ENCODE measurements at regions not wholly inside any gene's neighbourhood (a gene's known extent, or its start where the extent isn't known, plus 50 kb on each side); places are given as distances from the start of the nearest gene placed in this dataset.

GRCh38 chrX:107384397-107385105, 64.9 kb upstream of the FRMPD3 start:
- Histone ChIP-seq H4K20me1 (ENCODE audit: insufficient read depth, low read length) (no peaks in the 10 kb centered on the region), H3K9me3 (ENCODE audit: low read length) (no peaks in the 10 kb centered on the region), H3K4me2 (ENCODE audit: low read depth, low read length) (no peak overlapping the region), H3K9ac (ENCODE audit: insufficient read depth, low read depth, low read length) (no peak overlapping the region), H3K36me3 (replicated peaks in 1 of 2; ENCODE audit: control insufficient read depth in 1 of 2, insufficient read depth in 2 of 2, low read length in 2 of 2) (no peaks in the 10 kb centered on the region), H3K4me1 (ENCODE audit: insufficient read depth, low read length) (no peaks in the 10 kb centered on the region), H3K79me2 (ENCODE audit: insufficient read depth, low read length) (no peaks in the 10 kb centered on the region), H3K27me3 (ENCODE audit: control insufficient read depth in 1 of 2, insufficient read depth in 2 of 2, low read length in 2 of 2) (no peaks in the 10 kb centered on the region; a peak in 1 of 5 replicates), H3K27ac (ENCODE audit: extremely low read length, insufficient read depth, low read length) (no peak overlapping the region), H2AFZ (ENCODE audit: low read length) (no peak overlapping the region), H3K4me3 (replicated peaks in 1 of 3; ENCODE audit: insufficient read depth in 1 of 3, low read depth in 2 of 3, low read length in 3 of 3) (no peak overlapping the region)
- WGBS (ENCODE audit: low lambda C conversion rate), result 24% methylated on average over 8 of the region's 8 CpGs
- intact Hi-C loops (cut with micrococcal nuclease; ENCODE audit: unreplicated experiment), result no loop called here
- ATAC-seq, result no peak
- no peak for TF ChIP-seq TBX3 (IDR thresholded peaks at IDR 0.05; ENCODE audit: borderline replicate concordance)
- no peak for TF ChIP-seq NFKB2 (CRISPR knock-in tag; IDR thresholded peaks at IDR 0.05; ENCODE audit: borderline replicate concordance)
- no peak for TF ChIP-seq ZNF17 (CRISPR knock-in tag; IDR thresholded peaks at IDR 0.05)
- no peak for TF ChIP-seq ZBTB26 (CRISPR knock-in tag; IDR thresholded peaks at IDR 0.05; ENCODE audit: borderline replicate concordance)
- TF ChIP-seq MXD3 (CRISPR knock-in tag; IDR thresholded peaks at IDR 0.05), result no peak
- TF ChIP-seq GABPB1 (CRISPR knock-in tag; IDR thresholded peaks at IDR 0.05), result no peak
- TF ChIP-seq ZNF841 (CRISPR knock-in tag; IDR thresholded peaks at IDR 0.05; ENCODE audit: borderline replicate concordance), result no peak
- TF ChIP-seq CREB1 (IDR thresholded peaks at IDR 0.05), result no peak
- no peak for TF ChIP-seq CREB1 (CRISPR knock-in tag; IDR thresholded peaks at IDR 0.05)
- TF ChIP-seq TFAP4 (IDR thresholded peaks at IDR 0.05; ENCODE audit: borderline replicate concordance, low read depth), result no peak
- TF ChIP-seq RFXANK (CRISPR knock-in tag; IDR thresholded peaks at IDR 0.05), result no peak
- TF ChIP-seq GPBP1L1 (CRISPR knock-in tag; IDR thresholded peaks at IDR 0.05), result no peak
- TF ChIP-seq SP2 (CRISPR knock-in tag; IDR thresholded peaks at IDR 0.05), result no peak
- TF ChIP-seq REXO4 (CRISPR knock-in tag; IDR thresholded peaks at IDR 0.05; ENCODE audit: borderline replicate concordance), result no peak
- TF ChIP-seq RXRB (CRISPR knock-in tag; IDR thresholded peaks at IDR 0.05; ENCODE audit: borderline replicate concordance), result no peak
- no peak for TF ChIP-seq HIVEP1 (CRISPR knock-in tag; IDR thresholded peaks at IDR 0.05)
- no peak for TF ChIP-seq MED8 (CRISPR knock-in tag; IDR thresholded peaks at IDR 0.05; ENCODE audit: insufficient replicate concordance)
- no peak for TF ChIP-seq ZNF672 (CRISPR knock-in tag; IDR thresholded peaks at IDR 0.05)
- no TSS peak for BruUV-seq (replicated peaks)
- ChIA-PET POLR2A (no interaction called here), CTCF (ENCODE audit: low intra/inter-chr PET ratio, low total read pairs) (no interaction called here)
- DNase-seq (ENCODE audit: low spot score), result no peak
- in situ Hi-C loops (cut with HindIII; ENCODE audit: extremely low pct_ligation_motif_present, low pct_unique_long_range_greater_than_20kb), result no loop called here
- no peak for FAIRE-seq
